Body of pancreas (tissue), 4 donors: ENCODE measurements at regions not wholly inside any gene's neighbourhood (a gene's known extent, or its start where the extent isn't known, plus 50 kb on each side); places are given as distances from the start of the nearest gene placed in this dataset.

Experiments used
- POLR2A ChIP-seq, 3 donors: fragments of 450-650 bp; IDR thresholded peaks; one replicate each; pipeline ENCODE4 v1.6.1; 2016; ENCODE audit warnings: antibody characterized with exemption in 3 of 3, mild to moderate bottlenecking in 2 of 3
- TF ChIP-seq, protein P1 (sequence below), 7 experiments: fragments of 450-650 bp in 4 of 7; fragments of 200-600 bp in 3 of 7; sonication (generic) in 3 of 7; IDR thresholded peaks; one replicate each; pipeline ENCODE4 v1.5.1; 2016 to 2019; ENCODE audit warnings: antibody characterized with exemption in 7 of 7

DNA sequence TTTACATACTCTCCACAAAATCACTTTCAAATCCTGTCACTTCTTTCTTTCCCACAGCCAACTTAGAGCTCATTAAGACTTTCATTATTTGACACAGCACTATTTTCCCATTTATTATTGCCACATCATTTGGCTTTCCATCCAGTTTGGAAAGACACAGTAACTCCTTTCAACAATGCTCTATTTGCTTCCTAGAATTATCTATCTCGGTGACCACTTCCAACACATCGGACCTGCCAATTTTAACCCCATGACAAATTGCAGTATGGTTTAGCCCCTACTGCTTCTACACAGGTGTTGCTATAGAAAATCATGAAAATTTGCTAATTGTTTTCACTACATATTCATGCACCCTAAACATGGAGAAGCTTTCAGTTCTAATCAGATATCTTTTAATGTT lies 190.6 kb upstream of the COX7C start:
- TF ChIP-seq POLR2A (IDR thresholded peaks at IDR 0.05), result no peak
- TF ChIP-seq, protein P1, sequence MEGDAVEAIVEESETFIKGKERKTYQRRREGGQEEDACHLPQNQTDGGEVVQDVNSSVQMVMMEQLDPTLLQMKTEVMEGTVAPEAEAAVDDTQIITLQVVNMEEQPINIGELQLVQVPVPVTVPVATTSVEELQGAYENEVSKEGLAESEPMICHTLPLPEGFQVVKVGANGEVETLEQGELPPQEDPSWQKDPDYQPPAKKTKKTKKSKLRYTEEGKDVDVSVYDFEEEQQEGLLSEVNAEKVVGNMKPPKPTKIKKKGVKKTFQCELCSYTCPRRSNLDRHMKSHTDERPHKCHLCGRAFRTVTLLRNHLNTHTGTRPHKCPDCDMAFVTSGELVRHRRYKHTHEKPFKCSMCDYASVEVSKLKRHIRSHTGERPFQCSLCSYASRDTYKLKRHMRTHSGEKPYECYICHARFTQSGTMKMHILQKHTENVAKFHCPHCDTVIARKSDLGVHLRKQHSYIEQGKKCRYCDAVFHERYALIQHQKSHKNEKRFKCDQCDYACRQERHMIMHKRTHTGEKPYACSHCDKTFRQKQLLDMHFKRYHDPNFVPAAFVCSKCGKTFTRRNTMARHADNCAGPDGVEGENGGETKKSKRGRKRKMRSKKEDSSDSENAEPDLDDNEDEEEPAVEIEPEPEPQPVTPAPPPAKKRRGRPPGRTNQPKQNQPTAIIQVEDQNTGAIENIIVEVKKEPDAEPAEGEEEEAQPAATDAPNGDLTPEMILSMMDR (IDR thresholded peaks at IDR 0.05), result no peak
